Spleen (tissue), 11 donors: ENCODE measurements at regions not wholly inside any gene's neighbourhood (a gene's known extent, or its start where the extent isn't known, plus 50 kb on each side); places are given as distances from the start of the nearest gene placed in this dataset.
"Not testable (repeated sequence)": the region's sequence is repeated elsewhere in the genome, so short reads cannot be mapped to it uniquely, and the experiment has no call there.

Experiments used
- DNase-seq: peaks from one replicate; pipeline ENCODE4 v3.0.0-alpha.2; 2020
- H3K27ac ChIP-seq, 8 donors: fragments of 200-600 bp; sonication (generic) in 7 of 8; 1 replicate in 4 of 8; 2 replicates in 4 of 8; pipeline versions ENCODE4 v1.5.0 to v1.8.0; 2016 to 2021; ENCODE audit warnings: inconsistent platforms in 4 of 8, mild to moderate bottlenecking in 4 of 8, moderate library complexity in 1 of 8
- H3K27me3 ChIP-seq, 7 donors: fragments of 200-600 bp; sonication (generic) in 6 of 7; replicated peaks in 1 of 7; 1 replicate in 4 of 7; 2 replicates in 3 of 7; pipeline versions ENCODE4 v1.5.0 to v1.8.0; 2016 to 2021; ENCODE audit warnings: inconsistent platforms in 3 of 7, mild to moderate bottlenecking in 1 of 7
- H3K36me3 ChIP-seq, 6 donors: fragments of 200-600 bp; sonication (generic) in 5 of 6; 1 replicate in 4 of 6; 2 replicates in 2 of 6; pipeline versions ENCODE4 v1.5.0 to v1.8.0; 2016 to 2021; ENCODE audit warnings: inconsistent platforms in 2 of 6
- H3K4me1 ChIP-seq, 6 donors: fragments of 200-600 bp; sonication (generic) in 5 of 6; 1 replicate in 3 of 6; 2 replicates in 3 of 6; pipeline versions ENCODE4 v1.5.0 to v1.8.0; 2016 to 2021; ENCODE audit warnings: inconsistent platforms in 3 of 6
- H3K4me3 ChIP-seq, 8 donors: fragments of 200-600 bp; sonication (generic) in 7 of 8; 1 replicate in 4 of 8; 2 replicates in 4 of 8; pipeline versions ENCODE4 v1.5.0 to v1.8.0; 2016 to 2021; ENCODE audit warnings: inconsistent platforms in 4 of 8, mild to moderate bottlenecking in 4 of 8, moderate library complexity in 2 of 8
- H3K9me3 ChIP-seq, 8 donors: fragments of 200-600 bp; sonication (generic) in 7 of 8; 1 replicate in 4 of 8; 2 replicates in 4 of 8; pipeline versions ENCODE4 v1.5.0 to v1.8.0; 2016 to 2021; ENCODE audit warnings: inconsistent platforms in 4 of 8
- CTCF ChIP-seq, 11 experiments: fragments of 200-600 bp in 7 of 11; fragments of 450-650 bp in 4 of 11; sonication (generic) in 4 of 11; IDR thresholded peaks in 8 of 11; conservative IDR thresholded peaks in 3 of 11; 1 replicate in 7 of 11; 2 replicates in 4 of 11; pipeline versions ENCODE4 v1.4.0 to v1.8.0; 2016 to 2021; ENCODE audit warnings: antibody characterized with exemption in 11 of 11, inconsistent platforms in 4 of 11, mild to moderate bottlenecking in 1 of 11
- POLR2A ChIP-seq, 3 donors: fragments of 450-650 bp; IDR thresholded peaks; one replicate each; pipeline ENCODE4 v1.5.1; 2017; ENCODE audit warnings: antibody characterized with exemption in 3 of 3, mild to moderate bottlenecking in 1 of 3
- POLR2AphosphoS5 ChIP-seq, 3 donors: sonication (generic); formaldehyde crosslinking; IDR thresholded peaks; one replicate each; pipeline ENCODE4 v1.5.1; 2017; ENCODE audit warnings: antibody characterized with exemption in 3 of 3
- WGBS, 5 donors: extraction: QIAGEN DNeasy Blood & Tissue Kit in 3 of 5; methylation state at CpG; one replicate each; pipeline versions ENCODE4 v1.1.5 to v1.1.7; 2013 to 2018; 5-methylcytosine and 5-hydroxymethylcytosine counted together
- intact Hi-C: fragments of 100-400 bp; cut with DNase I; formaldehyde crosslinking; loops from one replicate; pipeline ENCODE4 v1.15.0; 2023; ENCODE audit warnings: low total_unique reads
- donor health status: healthy with polysubstance abuse.
- donor health status: DM: no; HTN: no; CAD: no; lungs with moderate emphysema.
- donor health status: DM: no; HTN: no; CAD: no.
- donor health status: Bipolar disorder and iron deficiency.
- donor health status: healthy.
- donor health status: DM: no; HTN: no; CAD: no.
- donor health status: DM: yes; HTN: yes; CAD: no.

GRCh38 chr2:182606728-182607681 lies 109.1 kb upstream of the DNAJC10 start:
- intact Hi-C loops = no loop called here

GRCh38 chr2:182608181-182608845 lies 107.7 kb upstream of the DNAJC10 start:
- 94 to 97% (median 96%) methylated on average over 35 to 48 of the region's 48 CpGs for WGBS, 5 donors
- TF ChIP-seq POLR2AphosphoS5 (IDR thresholded peaks at IDR 0.05) (no peak), POLR2A (IDR thresholded peaks at IDR 0.05) (no peak), CTCF (IDR thresholded peaks at IDR 0.05 in 8 of 11, conservative IDR thresholded peaks at IDR 0.05 in 3 of 11) (no peak)
- no peaks in the 10 kb centered on the region for H3K36me3 ChIP-seq
- H3K4me3 ChIP-seq = no peak overlapping the region
- DNase-seq = no peak
- no peaks in the 10 kb centered on the region for H3K4me1 ChIP-seq
- intact Hi-C loops = no loop called here
- no peaks in the 10 kb centered on the region for H3K27me3 ChIP-seq
- no peak overlapping the region for H3K27ac ChIP-seq
- peaks cover 0 to 7% (median 0%) of the 10 kb centered on the region in 8 donors for H3K9me3 ChIP-seq

More at GRCh38 chr2:182606728-182607681, 109.1 kb upstream of the DNAJC10 start:
- no peak overlapping the region for H3K4me3 ChIP-seq
- no peak overlapping the region for H3K27ac ChIP-seq
- TF ChIP-seq POLR2A (IDR thresholded peaks at IDR 0.05) (no peak), POLR2AphosphoS5 (IDR thresholded peaks at IDR 0.05) (no peak), CTCF (IDR thresholded peaks at IDR 0.05 in 8 of 11, conservative IDR thresholded peaks at IDR 0.05 in 3 of 11) (no peak)
- H3K36me3 ChIP-seq = no peaks in the 10 kb centered on the region
- no peaks in the 10 kb centered on the region for H3K4me1 ChIP-seq
- DNase-seq = no peak
- H3K27me3 ChIP-seq = no peaks in the 10 kb centered on the region
- peaks cover 0 to 7% (median 0%) of the 10 kb centered on the region in 8 donors for H3K9me3 ChIP-seq
- WGBS, 5 donors = 75 to 87% (median 79%) methylated on average over 8 of the region's 8 CpGs

- 90 to 95% (median 92%) methylated on average over 4 of the region's 4 CpGs for WGBS, 5 donors
- H3K9me3 ChIP-seq, H3K4me3 ChIP-seq, H3K27me3 ChIP-seq, DNase-seq, intact Hi-C loops, H3K36me3 ChIP-seq, H3K27ac ChIP-seq, H3K4me1 ChIP-seq: not testable (repeated sequence)
Observed at GRCh38 chr2:182609005-182609404, 107.1 kb upstream of the DNAJC10 start.

GRCh38 chr2:182610231-182610630 lies 105.8 kb upstream of the DNAJC10 start:
- intact Hi-C loops = no loop called here
- WGBS, 5 donors = 82 to 86% (median 84%) methylated on average over 2 of the region's 2 CpGs
- no peak overlapping the region for H3K4me3 ChIP-seq
- H3K4me1 ChIP-seq = no peaks in the 10 kb centered on the region
- H3K27ac ChIP-seq = no peak overlapping the region
- TF ChIP-seq POLR2AphosphoS5 (IDR thresholded peaks at IDR 0.05) = no peak
- TF ChIP-seq CTCF (IDR thresholded peaks at IDR 0.05 in 8 of 11, conservative IDR thresholded peaks at IDR 0.05 in 3 of 11) = no peak
- no peak for TF ChIP-seq POLR2A (IDR thresholded peaks at IDR 0.05)
- H3K9me3 ChIP-seq = peaks cover 0 to 7% (median 0%) of the 10 kb centered on the region in 8 donors
- DNase-seq = no peak
- no peaks in the 10 kb centered on the region for H3K36me3 ChIP-seq
- no peaks in the 10 kb centered on the region for H3K27me3 ChIP-seq
